Ovary (tissue), 7 donors: ENCODE measurements at regions not wholly inside any gene's neighbourhood (a gene's known extent, or its start where the extent isn't known, plus 50 kb on each side); places are given as distances from the start of the nearest gene placed in this dataset.

ENCODE experiments used
- DNase-seq, 5 donors: peaks; one replicate each; pipeline ENCODE4 v3.0.0-alpha.2; 2019 to 2020
- H3K27ac ChIP-seq, 2 donors: fragments of 200-600 bp; one replicate each; pipeline versions ENCODE4 v1.5.1 to v1.8.0; 2019 to 2022
- H3K27me3 ChIP-seq: fragments of 200-600 bp; one replicate; pipeline ENCODE4 v1.8.0; 2022
- H3K36me3 ChIP-seq: fragments of 200-600 bp; sonication (generic); one replicate; pipeline ENCODE4 v1.5.1; 2019
- H3K4me1 ChIP-seq: one replicate; pipeline ENCODE4 v1.8.1; 2013; ENCODE audit warnings: mild to moderate bottlenecking, moderate library complexity; ENCODE audit not compliant: insufficient read depth
- H3K4me3 ChIP-seq: fragments of 200-600 bp; sonication (generic); one replicate; pipeline ENCODE4 v1.5.1; 2017
- H3K9me3 ChIP-seq, 2 donors: fragments of 200-600 bp in 1 of 2; sonication (generic) in 1 of 2; one replicate each; pipeline versions ENCODE4 v1.5.1 to v1.8.1; 2013 to 2019; ENCODE audit warnings: mild to moderate bottlenecking in 1 of 2, moderate library complexity in 1 of 2
- EP300 ChIP-seq: sonication (generic); formaldehyde crosslinking; IDR thresholded peaks from one replicate; pipeline ENCODE4 v1.6.1; 2017; ENCODE audit warnings: antibody characterized with exemption
- POLR2A ChIP-seq: fragments of 450-650 bp; IDR thresholded peaks from one replicate; pipeline ENCODE4 v1.6.1; 2017; ENCODE audit warnings: antibody characterized with exemption, mild to moderate bottlenecking, moderate library complexity
- WGBS, 3 donors: extraction: QIAGEN DNeasy Blood & Tissue Kit in 1 of 3; methylation state at CpG; one replicate each; pipeline versions ENCODE4 v1.1.5 to v1.1.7; 2013 to 2017; 5-methylcytosine and 5-hydroxymethylcytosine counted together
- intact Hi-C, 4 donors: fragments of 100-400 bp; cut with DNase I; formaldehyde crosslinking; loops; one replicate each; pipeline versions ENCODE4 v1.11.0 to v1.15.1; 2022 to 2023
- TF ChIP-seq, protein P1 (sequence below), 3 donors: fragments of 450-650 bp in 2 of 3; fragments of 200-600 bp in 1 of 3; IDR thresholded peaks; one replicate each; pipeline versions ENCODE4 v1.5.1 to v1.8.0; 2016 to 2022; ENCODE audit warnings: antibody characterized with exemption in 3 of 3, mild to moderate bottlenecking in 1 of 3
- donor health status: DM: no; HTN: no; CAD: no; lungs with moderate emphysema.
- donor health status: DM: no; HTN: no; CAD: no.
- donor health status: Bipolar disorder and iron deficiency.
- donor health status: DM: no; HTN: no; CAD: no.
- donor health status: DM: yes; HTN: yes; CAD: no.

GRCh38 chr2:9753665-9754531 lies 89.4 kb upstream of the TAF1B start:
- Histone ChIP-seq H3K27ac (no peak overlapping the region), H3K27me3 (no peaks in the 10 kb centered on the region), H3K36me3 (no peaks in the 10 kb centered on the region), H3K9me3 (no peaks in the 10 kb centered on the region), H3K4me1 (no peaks in the 10 kb centered on the region), H3K4me3 (no peak overlapping the region)
- TF ChIP-seq, protein P1, sequence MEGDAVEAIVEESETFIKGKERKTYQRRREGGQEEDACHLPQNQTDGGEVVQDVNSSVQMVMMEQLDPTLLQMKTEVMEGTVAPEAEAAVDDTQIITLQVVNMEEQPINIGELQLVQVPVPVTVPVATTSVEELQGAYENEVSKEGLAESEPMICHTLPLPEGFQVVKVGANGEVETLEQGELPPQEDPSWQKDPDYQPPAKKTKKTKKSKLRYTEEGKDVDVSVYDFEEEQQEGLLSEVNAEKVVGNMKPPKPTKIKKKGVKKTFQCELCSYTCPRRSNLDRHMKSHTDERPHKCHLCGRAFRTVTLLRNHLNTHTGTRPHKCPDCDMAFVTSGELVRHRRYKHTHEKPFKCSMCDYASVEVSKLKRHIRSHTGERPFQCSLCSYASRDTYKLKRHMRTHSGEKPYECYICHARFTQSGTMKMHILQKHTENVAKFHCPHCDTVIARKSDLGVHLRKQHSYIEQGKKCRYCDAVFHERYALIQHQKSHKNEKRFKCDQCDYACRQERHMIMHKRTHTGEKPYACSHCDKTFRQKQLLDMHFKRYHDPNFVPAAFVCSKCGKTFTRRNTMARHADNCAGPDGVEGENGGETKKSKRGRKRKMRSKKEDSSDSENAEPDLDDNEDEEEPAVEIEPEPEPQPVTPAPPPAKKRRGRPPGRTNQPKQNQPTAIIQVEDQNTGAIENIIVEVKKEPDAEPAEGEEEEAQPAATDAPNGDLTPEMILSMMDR (IDR thresholded peaks at IDR 0.05): no peak
- TF ChIP-seq POLR2A (no peak), EP300 (no peak)
- 52 to 71% (median 60%) methylated on average over 35 to 36 of the region's 36 CpGs for WGBS, 3 donors
- intact Hi-C loops: no loop called here
- DNase-seq: peak in 1 of 5 donors; percentile 20

- intact Hi-C loops: no loop called here
- TF ChIP-seq, protein P1 (IDR thresholded peaks at IDR 0.05): no peak
- no peak for TF ChIP-seq POLR2A
- TF ChIP-seq EP300: no peak
- WGBS, 3 donors: 86 to 91% (median 90%) methylated on average over 6 of the region's 6 CpGs
- H3K4me3 ChIP-seq: no peak overlapping the region
- no peaks in the 10 kb centered on the region for H3K36me3 ChIP-seq
- H3K27me3 ChIP-seq: no peaks in the 10 kb centered on the region
- no peaks in the 10 kb centered on the region for H3K9me3 ChIP-seq
- DNase-seq: no peak
- H3K27ac ChIP-seq: no peak overlapping the region
- no peaks in the 10 kb centered on the region for H3K4me1 ChIP-seq
Measured at GRCh38 chr2:9754532-9754887, 88.8 kb upstream of the TAF1B start.

DNA sequence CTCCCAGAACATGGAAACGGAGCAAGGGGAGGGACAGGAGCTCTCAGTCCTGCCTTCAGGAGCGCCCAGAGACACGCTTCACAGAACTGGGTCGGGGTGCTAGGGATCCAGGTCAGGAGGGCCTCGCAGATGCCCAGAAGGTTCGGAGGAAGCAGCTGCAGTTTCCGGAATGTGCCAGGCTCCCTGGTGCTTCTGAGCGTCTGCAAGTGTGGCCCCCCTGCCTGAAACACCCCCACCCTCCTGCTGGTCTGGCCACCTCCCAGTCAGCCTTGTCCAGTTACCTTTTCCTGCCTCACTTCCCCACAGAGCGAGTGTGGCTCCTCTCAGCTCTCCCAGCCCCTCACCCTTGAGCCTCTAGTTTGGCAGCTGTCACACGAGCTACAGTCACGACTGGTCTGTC lies 88.3 kb upstream of the TAF1B start:
- no peak overlapping the region for H3K27ac ChIP-seq
- no peaks in the 10 kb centered on the region for H3K9me3 ChIP-seq
- H3K27me3 ChIP-seq: no peaks in the 10 kb centered on the region
- no peak for TF ChIP-seq EP300
- TF ChIP-seq, protein P1 (IDR thresholded peaks at IDR 0.05): no peak
- TF ChIP-seq POLR2A: no peak
- H3K36me3 ChIP-seq: no peaks in the 10 kb centered on the region
- no peak for DNase-seq
- 87 to 91% (median 91%) methylated on average over 11 of the region's 11 CpGs for WGBS, 3 donors
- H3K4me3 ChIP-seq: no peak overlapping the region
- intact Hi-C loops: no loop called here
- no peaks in the 10 kb centered on the region for H3K4me1 ChIP-seq

- WGBS, 3 donors: 95 to 96% (median 95%) methylated on average over 12 of the region's 12 CpGs
- H3K27me3 ChIP-seq: no peaks in the 10 kb centered on the region
- no peaks in the 10 kb centered on the region for H3K9me3 ChIP-seq
- no peak for TF ChIP-seq EP300
- TF ChIP-seq, protein P1 (IDR thresholded peaks at IDR 0.05): no peak
- no peak for TF ChIP-seq POLR2A
- no peaks in the 10 kb centered on the region for H3K36me3 ChIP-seq
- H3K4me1 ChIP-seq: no peaks in the 10 kb centered on the region
- no peak overlapping the region for H3K27ac ChIP-seq
- no peak for DNase-seq
- H3K4me3 ChIP-seq: no peak overlapping the region
- intact Hi-C loops: no loop called here
Measured at GRCh38 chr2:9755638-9756037, 87.6 kb upstream of the TAF1B start.
